ENCODE measurements at regions not wholly inside any gene's neighbourhood (a gene's known extent, or its start where the extent isn't known, plus 50 kb on each side); places are given as distances from the start of the nearest gene placed in this dataset.

DNA sequence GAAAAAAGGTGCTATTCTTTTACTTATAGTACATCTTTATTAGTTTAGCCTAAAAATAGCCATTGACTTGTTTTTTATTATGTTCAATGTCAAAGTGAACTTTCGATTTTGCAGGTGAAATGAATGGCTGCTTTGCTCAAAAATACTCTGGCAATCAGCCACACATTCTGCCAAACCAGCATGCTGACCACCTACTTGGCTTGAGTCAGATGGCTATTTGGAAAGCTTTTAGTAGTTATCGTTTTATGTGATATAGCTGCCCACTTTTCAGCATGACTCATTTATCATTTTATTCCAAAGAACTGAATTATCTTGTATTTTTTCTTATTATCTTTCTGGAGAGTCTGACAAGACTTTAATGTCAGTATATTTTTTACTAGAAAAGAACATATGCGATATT is 1615.8 kb upstream of the TMEFF2 start:
- Histone ChIP-seq H3K36me3 (replicated peaks in 1 of 2; ENCODE audit: control insufficient read depth in 1 of 2, insufficient read depth in 2 of 2, low read length in 2 of 2) (no peaks in the 10 kb centered on the region), H4K20me1 (ENCODE audit: insufficient read depth, low read length) (no peaks in the 10 kb centered on the region), H3K9ac (ENCODE audit: insufficient read depth, low read depth, low read length) (no peak overlapping the region), H3K4me1 (ENCODE audit: insufficient read depth, low read length) (no peaks in the 10 kb centered on the region), H3K27me3 (ENCODE audit: control insufficient read depth in 1 of 2, insufficient read depth in 2 of 2, low read length in 2 of 2) (no peaks in the 10 kb centered on the region), H3K9me3 (ENCODE audit: low read length) (no peaks in the 10 kb centered on the region), H2AFZ (ENCODE audit: low read length) (no peak overlapping the region), H3K4me3 (replicated peaks in 1 of 3; ENCODE audit: insufficient read depth in 1 of 3, low read depth in 2 of 3, low read length in 3 of 3) (no peak overlapping the region), H3K4me2 (ENCODE audit: low read depth, low read length) (no peak overlapping the region), H3K27ac (ENCODE audit: extremely low read length, insufficient read depth, low read length) (no peak overlapping the region), H3K79me2 (ENCODE audit: insufficient read depth, low read length) (no peaks in the 10 kb centered on the region)
- CTCF ChIA-PET (ENCODE audit: low intra/inter-chr PET ratio, low total read pairs): no interaction called here
- FAIRE-seq (no peak), DNase-seq (ENCODE audit: low spot score) (no peak), ATAC-seq (no peak)
- 41% methylated on average over 3 of the region's 3 CpGs for WGBS (ENCODE audit: low lambda C conversion rate)
- TF ChIP-seq SRSF4 (IDR thresholded peaks at IDR 0.05; ENCODE audit: low read depth, low read length, poor library complexity, severe bottlenecking) (no peak), ZNF354B (CRISPR knock-in tag; IDR thresholded peaks at IDR 0.05) (no peak), ZNF337 (CRISPR knock-in tag; IDR thresholded peaks at IDR 0.05; ENCODE audit: borderline replicate concordance, low read depth) (no peak), GATAD1 (CRISPR knock-in tag; IDR thresholded peaks at IDR 0.05) (no peak), NFE2L1 (CRISPR knock-in tag; IDR thresholded peaks at IDR 0.05; ENCODE audit: borderline replicate concordance) (no peak), ZNF431 (CRISPR knock-in tag; IDR thresholded peaks at IDR 0.05; ENCODE audit: borderline replicate concordance, low read depth) (no peak), RBM22 (optimal IDR thresholded peaks at IDR 0.05; ENCODE audit: low read length) (no peak), DPF2 (CRISPR knock-in tag; IDR thresholded peaks at IDR 0.05; ENCODE audit: borderline replicate concordance, low read depth) (no peak), RARA (CRISPR knock-in tag; IDR thresholded peaks at IDR 0.05) (no peak), ZBTB21 (CRISPR knock-in tag; IDR thresholded peaks at IDR 0.05) (no peak), GFI1 (CRISPR knock-in tag; IDR thresholded peaks at IDR 0.05; ENCODE audit: borderline replicate concordance) (no peak)
- TF ChIP-seq, protein P1, sequence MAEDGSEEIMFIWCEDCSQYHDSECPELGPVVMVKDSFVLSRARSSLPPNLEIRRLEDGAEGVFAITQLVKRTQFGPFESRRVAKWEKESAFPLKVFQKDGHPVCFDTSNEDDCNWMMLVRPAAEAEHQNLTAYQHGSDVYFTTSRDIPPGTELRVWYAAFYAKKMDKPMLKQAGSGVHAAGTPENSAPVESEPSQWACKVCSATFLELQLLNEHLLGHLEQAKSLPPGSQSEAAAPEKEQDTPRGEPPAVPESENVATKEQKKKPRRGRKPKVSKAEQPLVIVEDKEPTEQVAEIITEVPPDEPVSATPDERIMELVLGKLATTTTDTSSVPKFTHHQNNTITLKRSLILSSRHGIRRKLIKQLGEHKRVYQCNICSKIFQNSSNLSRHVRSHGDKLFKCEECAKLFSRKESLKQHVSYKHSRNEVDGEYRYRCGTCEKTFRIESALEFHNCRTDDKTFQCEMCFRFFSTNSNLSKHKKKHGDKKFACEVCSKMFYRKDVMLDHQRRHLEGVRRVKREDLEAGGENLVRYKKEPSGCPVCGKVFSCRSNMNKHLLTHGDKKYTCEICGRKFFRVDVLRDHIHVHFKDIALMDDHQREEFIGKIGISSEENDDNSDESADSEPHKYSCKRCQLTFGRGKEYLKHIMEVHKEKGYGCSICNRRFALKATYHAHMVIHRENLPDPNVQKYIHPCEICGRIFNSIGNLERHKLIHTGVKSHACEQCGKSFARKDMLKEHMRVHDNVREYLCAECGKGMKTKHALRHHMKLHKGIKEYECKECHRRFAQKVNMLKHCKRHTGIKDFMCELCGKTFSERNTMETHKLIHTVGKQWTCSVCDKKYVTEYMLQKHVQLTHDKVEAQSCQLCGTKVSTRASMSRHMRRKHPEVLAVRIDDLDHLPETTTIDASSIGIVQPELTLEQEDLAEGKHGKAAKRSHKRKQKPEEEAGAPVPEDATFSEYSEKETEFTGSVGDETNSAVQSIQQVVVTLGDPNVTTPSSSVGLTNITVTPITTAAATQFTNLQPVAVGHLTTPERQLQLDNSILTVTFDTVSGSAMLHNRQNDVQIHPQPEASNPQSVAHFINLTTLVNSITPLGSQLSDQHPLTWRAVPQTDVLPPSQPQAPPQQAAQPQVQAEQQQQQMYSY (CRISPR knock-in tag; IDR thresholded peaks at IDR 0.05): no peak
- TF ChIP-seq, protein P2, sequence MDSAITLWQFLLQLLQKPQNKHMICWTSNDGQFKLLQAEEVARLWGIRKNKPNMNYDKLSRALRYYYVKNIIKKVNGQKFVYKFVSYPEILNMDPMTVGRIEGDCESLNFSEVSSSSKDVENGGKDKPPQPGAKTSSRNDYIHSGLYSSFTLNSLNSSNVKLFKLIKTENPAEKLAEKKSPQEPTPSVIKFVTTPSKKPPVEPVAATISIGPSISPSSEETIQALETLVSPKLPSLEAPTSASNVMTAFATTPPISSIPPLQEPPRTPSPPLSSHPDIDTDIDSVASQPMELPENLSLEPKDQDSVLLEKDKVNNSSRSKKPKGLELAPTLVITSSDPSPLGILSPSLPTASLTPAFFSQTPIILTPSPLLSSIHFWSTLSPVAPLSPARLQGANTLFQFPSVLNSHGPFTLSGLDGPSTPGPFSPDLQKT (CRISPR knock-in tag; IDR thresholded peaks at IDR 0.05; ENCODE audit: borderline replicate concordance): no peak
- intact Hi-C loops (cut with micrococcal nuclease; ENCODE audit: unreplicated experiment) (no loop called here), in situ Hi-C loops (cut with HindIII; ENCODE audit: extremely low pct_ligation_motif_present, low pct_unique_long_range_greater_than_20kb) (no loop called here)
- POLR2A ChIA-PET: no interaction called here
- BruUV-seq (replicated peaks): no TSS peak
